MM.1S (cell line): ENCODE measurements at regions not wholly inside any gene's neighbourhood (a gene's known extent, or its start where the extent isn't known, plus 50 kb on each side); places are given as distances from the start of the nearest gene placed in this dataset.

Experiments used
- CTCF ChIP-seq: fragments of 300-600 bp; sonication (generic); IDR thresholded peaks from 2 replicates; pipeline ENCODE4 v1.5.1; 2016; ENCODE audit warnings: antibody characterized with exemption, low read length, mixed read lengths
- EZH2 ChIP-seq: fragments of 300-600 bp; sonication (generic); optimal IDR thresholded peaks from 2 replicates; pipeline ENCODE3; 2017; ENCODE audit warnings: low read depth, mild to moderate bottlenecking, antibody characterized with exemption, low read length, mixed read lengths
- EZH2phosphoT487 ChIP-seq: fragments of 300-600 bp; sonication (generic); IDR thresholded peaks from 2 replicates; pipeline ENCODE4 v1.6.1; 2018; ENCODE audit warnings: antibody characterized with exemption, low read length

- TF ChIP-seq CTCF (no peak), EZH2phosphoT487 (no peak), EZH2 (no peak)
Measured at GRCh38 chr13:79030513-79030912, 371.6 kb upstream of the OBI1 start.
